Astrocyte (in vitro differentiated cells and primary cell): ENCODE measurements at regions not wholly inside any gene's neighbourhood (a gene's known extent, or its start where the extent isn't known, plus 50 kb on each side); places are given as distances from the start of the nearest gene placed in this dataset.

Experiments
- EZH2 ChIP-seq: IDR thresholded peaks from 2 replicates; pipeline ENCODE4 v1.6.1; 2012; ENCODE audit warnings: mild to moderate bottlenecking, low read length, inconsistent platforms; ENCODE audit not compliant: insufficient read depth
- TF ChIP-seq, protein P1 (sequence below): IDR thresholded peaks from 2 replicates; pipeline ENCODE4 v1.5.1; 2011; ENCODE audit warnings: low read depth, mild to moderate bottlenecking, inconsistent platforms, low read length, moderate library complexity; ENCODE audit not compliant: insufficient read depth

- TF ChIP-seq, protein P1, sequence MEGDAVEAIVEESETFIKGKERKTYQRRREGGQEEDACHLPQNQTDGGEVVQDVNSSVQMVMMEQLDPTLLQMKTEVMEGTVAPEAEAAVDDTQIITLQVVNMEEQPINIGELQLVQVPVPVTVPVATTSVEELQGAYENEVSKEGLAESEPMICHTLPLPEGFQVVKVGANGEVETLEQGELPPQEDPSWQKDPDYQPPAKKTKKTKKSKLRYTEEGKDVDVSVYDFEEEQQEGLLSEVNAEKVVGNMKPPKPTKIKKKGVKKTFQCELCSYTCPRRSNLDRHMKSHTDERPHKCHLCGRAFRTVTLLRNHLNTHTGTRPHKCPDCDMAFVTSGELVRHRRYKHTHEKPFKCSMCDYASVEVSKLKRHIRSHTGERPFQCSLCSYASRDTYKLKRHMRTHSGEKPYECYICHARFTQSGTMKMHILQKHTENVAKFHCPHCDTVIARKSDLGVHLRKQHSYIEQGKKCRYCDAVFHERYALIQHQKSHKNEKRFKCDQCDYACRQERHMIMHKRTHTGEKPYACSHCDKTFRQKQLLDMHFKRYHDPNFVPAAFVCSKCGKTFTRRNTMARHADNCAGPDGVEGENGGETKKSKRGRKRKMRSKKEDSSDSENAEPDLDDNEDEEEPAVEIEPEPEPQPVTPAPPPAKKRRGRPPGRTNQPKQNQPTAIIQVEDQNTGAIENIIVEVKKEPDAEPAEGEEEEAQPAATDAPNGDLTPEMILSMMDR, result no peak
- TF ChIP-seq EZH2, result no peak
Observed at GRCh38 chr3:8279476-8279875, 222.1 kb upstream of the LMCD1 start.
